GM20000 (cell line): ENCODE measurements at regions not wholly inside any gene's neighbourhood (a gene's known extent, or its start where the extent isn't known, plus 50 kb on each side); places are given as distances from the start of the nearest gene placed in this dataset.
"Not testable (repeated sequence)": the region's sequence is repeated elsewhere in the genome, so short reads cannot be mapped to it uniquely, and the experiment has no call there.

ENCODE experiments used
- DNase-seq: peaks from one replicate; pipeline ENCODE4 v3.0.0; 2012; ENCODE audit warnings: low spot score
- TF ChIP-seq, protein P1 (sequence below): IDR thresholded peaks from 2 replicates; pipeline ENCODE4 v1.5.1; 2012; ENCODE audit warnings: mild to moderate bottlenecking, control low read depth; ENCODE audit errors: extremely low read depth, missing control alignments

- DNase-seq = no peak
- TF ChIP-seq, protein P1, sequence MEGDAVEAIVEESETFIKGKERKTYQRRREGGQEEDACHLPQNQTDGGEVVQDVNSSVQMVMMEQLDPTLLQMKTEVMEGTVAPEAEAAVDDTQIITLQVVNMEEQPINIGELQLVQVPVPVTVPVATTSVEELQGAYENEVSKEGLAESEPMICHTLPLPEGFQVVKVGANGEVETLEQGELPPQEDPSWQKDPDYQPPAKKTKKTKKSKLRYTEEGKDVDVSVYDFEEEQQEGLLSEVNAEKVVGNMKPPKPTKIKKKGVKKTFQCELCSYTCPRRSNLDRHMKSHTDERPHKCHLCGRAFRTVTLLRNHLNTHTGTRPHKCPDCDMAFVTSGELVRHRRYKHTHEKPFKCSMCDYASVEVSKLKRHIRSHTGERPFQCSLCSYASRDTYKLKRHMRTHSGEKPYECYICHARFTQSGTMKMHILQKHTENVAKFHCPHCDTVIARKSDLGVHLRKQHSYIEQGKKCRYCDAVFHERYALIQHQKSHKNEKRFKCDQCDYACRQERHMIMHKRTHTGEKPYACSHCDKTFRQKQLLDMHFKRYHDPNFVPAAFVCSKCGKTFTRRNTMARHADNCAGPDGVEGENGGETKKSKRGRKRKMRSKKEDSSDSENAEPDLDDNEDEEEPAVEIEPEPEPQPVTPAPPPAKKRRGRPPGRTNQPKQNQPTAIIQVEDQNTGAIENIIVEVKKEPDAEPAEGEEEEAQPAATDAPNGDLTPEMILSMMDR = no peak
These were observed 105.1 kb upstream of the SGCD start for GRCh38 chr5:156221816-156222215.

GRCh38 chr5:156223547-156223946, 103.4 kb upstream of the SGCD start:
- TF ChIP-seq, protein P1 = no peak
- DNase-seq = no peak

GRCh38 chr5:156226485-156226884, 100.5 kb upstream of the SGCD start:
- DNase-seq = not testable (repeated sequence)

DNA sequence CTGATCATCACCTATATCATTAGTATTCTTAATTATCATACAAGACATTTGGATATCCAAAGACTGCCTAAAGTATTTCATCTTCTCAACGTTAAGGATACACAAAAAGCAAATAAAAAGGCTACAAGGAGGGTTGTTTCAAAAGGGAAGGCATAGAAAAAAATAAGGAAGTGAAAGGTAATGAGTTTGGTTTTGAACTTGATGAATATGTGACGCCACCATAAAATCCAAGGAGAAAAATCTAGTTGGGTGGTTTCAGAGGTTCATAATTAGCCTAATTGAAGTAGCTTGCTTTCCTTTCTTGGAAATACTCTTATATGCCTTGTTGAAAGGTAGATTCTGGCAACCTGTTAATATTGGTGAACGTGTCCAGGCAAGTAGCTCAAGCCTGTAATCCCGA, 96.1 kb upstream of the SGCD start:
- TF ChIP-seq, protein P1 = no peak
- DNase-seq = no peak

DNA sequence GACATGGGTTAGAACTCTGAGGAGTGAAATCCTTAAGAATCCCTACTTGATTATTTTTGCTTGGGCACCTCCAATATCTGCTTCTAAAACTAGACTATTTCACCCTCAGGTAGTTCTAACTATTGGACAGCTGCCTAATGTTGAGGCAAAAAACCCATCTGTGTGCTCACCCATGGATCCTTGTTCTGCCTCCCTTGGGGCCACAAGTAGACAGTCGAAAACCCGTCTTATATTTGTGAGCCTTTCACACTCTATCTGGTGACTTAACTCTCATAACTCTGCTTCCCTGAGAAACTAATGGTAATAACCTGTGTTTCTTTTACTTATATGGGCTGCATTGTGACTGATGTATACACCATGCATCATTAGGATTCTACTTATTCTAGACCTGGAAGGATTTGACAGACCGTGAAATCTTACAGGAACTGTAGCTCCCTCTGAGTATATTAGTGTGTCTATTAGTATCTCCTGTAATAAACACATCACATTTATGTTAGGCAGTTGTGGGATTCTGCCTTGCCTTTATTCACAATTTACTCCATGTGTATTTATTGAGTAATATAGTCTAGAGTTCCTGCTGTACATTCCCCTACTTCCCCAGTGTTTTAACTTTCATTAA, 94.6 kb upstream of the SGCD start:
- TF ChIP-seq, protein P1 = no peak
- no peak for DNase-seq

DNA sequence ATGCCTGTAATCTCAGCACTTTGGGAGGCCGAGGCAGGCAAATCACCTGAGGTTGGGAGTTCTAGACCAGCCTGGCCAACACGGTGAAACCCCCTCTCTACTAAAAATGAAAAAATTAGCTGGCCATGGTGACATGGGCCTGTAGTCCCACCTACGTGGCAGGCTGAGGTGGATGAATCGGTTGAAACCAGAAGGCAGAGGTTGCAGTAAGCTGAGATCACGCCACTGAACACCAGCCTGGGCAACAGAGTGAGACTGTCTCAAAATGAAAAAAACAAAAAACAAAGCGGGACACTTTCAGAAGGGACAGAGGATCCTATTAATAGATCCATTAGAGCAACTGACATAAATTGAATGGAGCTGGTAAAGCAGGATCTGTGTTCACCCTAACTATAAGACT, 89.6 kb upstream of the SGCD start:
- DNase-seq = no peak
- TF ChIP-seq, protein P1 = no peak

- TF ChIP-seq, protein P1 = no peak
These were observed 87.2 kb upstream of the SGCD start for GRCh38 chr5:156239800-156240199.

DNA sequence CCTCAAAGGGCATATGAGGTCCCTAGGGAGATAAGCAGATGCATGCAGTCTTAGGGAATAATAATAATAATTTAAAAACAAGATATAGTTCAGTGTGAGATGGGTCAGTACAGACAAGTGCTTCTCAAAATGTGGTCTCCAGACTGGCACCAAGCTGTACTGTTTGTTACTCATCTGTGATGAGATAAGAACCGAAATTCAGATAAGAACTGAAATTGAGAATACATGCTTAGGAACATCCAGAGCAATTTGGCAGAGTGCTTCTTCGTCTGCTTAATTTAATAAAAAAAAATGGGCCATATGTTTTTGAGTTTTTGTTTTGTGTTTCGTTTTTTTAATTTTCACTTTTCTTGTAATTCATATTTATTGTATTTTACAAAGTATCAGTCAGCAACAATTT, 86.5 kb upstream of the SGCD start:
- TF ChIP-seq, protein P1 = no peak
- DNase-seq = no peak

More at GRCh38 chr5:156239800-156240199, 87.2 kb upstream of the SGCD start:
- no peak for DNase-seq
